Fibroblast of skin of scalp (primary cell): ENCODE measurements at regions not wholly inside any gene's neighbourhood (a gene's known extent, or its start where the extent isn't known, plus 50 kb on each side); places are given as distances from the start of the nearest gene placed in this dataset.

ENCODE experiments used
- DNase-seq: peaks from one replicate; pipeline ENCODE4 v3.0.0-alpha.2; 2013

GRCh38 chr13:34322743-34323074, 504.8 kb downstream of the RFC3 start:
- DNase-seq: no peak

- no peak for DNase-seq
Measured at GRCh38 chr13:34335014-34336007, 517.4 kb downstream of the RFC3 start.

GRCh38 chr13:34338102-34338501, 520.2 kb downstream of the RFC3 start:
- DNase-seq: no peak

- no peak for DNase-seq
Measured at GRCh38 chr13:34340534-34340933, 522.6 kb downstream of the RFC3 start.

GRCh38 chr13:34343413-34343940, 525.5 kb downstream of the RFC3 start:
- no peak for DNase-seq

- no peak for DNase-seq
Measured at GRCh38 chr13:34344816-34345215, 526.9 kb downstream of the RFC3 start.

GRCh38 chr13:34345258-34345965, 527.5 kb downstream of the RFC3 start:
- no peak for DNase-seq

- peak; percentile 59 for DNase-seq
Measured at GRCh38 chr13:34346626-34347025, 528.7 kb downstream of the RFC3 start.

- DNase-seq: no peak
Measured at GRCh38 chr13:34347784-34348573, 530.0 kb downstream of the RFC3 start.

- DNase-seq: peak; percentile 99
Measured at GRCh38 chr13:34349091-34349722, 531.3 kb downstream of the RFC3 start.

GRCh38 chr13:34350671-34351070, 532.7 kb downstream of the RFC3 start:
- no peak for DNase-seq

- no peak for DNase-seq
Measured at GRCh38 chr13:34351134-34351533, 533.2 kb downstream of the RFC3 start.

- DNase-seq: no peak
Measured at GRCh38 chr13:34352958-34353357, 535.0 kb downstream of the RFC3 start.

- no peak for DNase-seq
Measured at GRCh38 chr13:34356686-34357434, 538.9 kb downstream of the RFC3 start.

- peak; percentile 83 for DNase-seq
Measured at GRCh38 chr13:34357435-34358232, 539.7 kb downstream of the RFC3 start.

- peak; percentile 91 for DNase-seq
Measured at GRCh38 chr13:34358811-34359513, 541.0 kb downstream of the RFC3 start.

GRCh38 chr13:34360702-34361101, 542.8 kb downstream of the RFC3 start:
- DNase-seq: no peak

- DNase-seq: peak; percentile 85
Measured at GRCh38 chr13:34361560-34361959, 543.6 kb downstream of the RFC3 start.

- DNase-seq: no peak
Measured at GRCh38 chr13:34363266-34363665, 545.3 kb downstream of the RFC3 start.

- DNase-seq: no peak
Measured at GRCh38 chr13:34364633-34365032, 546.7 kb downstream of the RFC3 start.
